ENCODE measurements at regions not wholly inside any gene's neighbourhood (a gene's known extent, or its start where the extent isn't known, plus 50 kb on each side); places are given as distances from the start of the nearest gene placed in this dataset.
"Not testable (repeated sequence)": the region's sequence is repeated elsewhere in the genome, so short reads cannot be mapped to it uniquely, and the experiment has no call there.

- not testable (repeated sequence) for DNase-seq (ENCODE audit: low spot score)
These were observed 208.0 kb upstream of the IRF2BP2 start for GRCh38 chr1:234818040-234818387.

DNA sequence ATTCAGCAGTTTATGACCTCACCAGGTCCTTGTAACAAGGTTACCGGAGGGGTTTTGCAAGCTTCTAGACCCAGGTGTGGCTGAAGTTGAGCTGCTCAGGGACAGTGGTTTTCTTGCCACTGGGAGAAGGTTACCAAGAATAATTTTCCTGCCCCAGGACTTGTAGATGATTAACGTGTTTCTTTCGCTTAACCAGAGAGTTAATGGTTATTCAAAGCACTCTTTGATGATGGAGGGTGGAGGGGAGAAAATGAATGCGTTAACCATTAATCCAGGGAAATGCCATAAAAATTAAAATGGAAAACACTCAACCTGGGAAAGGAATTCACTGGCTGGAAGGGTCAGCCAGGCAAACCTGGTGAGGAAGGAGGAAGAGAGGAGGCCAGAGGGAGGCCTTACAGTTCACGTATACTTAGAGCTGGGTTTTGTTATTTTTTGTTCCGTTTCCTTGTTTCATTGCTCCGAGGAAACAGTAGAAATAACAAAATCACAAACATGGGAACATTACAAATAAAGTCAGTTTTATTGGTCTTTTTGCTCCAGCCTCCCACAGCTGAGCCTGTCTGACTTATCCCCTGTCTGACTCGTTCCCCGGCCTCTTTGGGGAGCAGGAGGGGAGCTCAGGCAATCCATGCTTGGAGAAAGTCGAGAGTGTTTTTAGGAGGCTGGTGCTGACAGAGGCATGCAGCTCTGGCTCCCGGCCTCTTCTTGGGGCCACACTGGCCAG is 207.5 kb upstream of the IRF2BP2 start:
- DNase-seq (ENCODE audit: low spot score): not testable (repeated sequence)

GRCh38 chr1:234816864-234817263 is 206.9 kb upstream of the IRF2BP2 start:
- DNase-seq (ENCODE audit: low spot score): not testable (repeated sequence)

- not testable (repeated sequence) for DNase-seq (ENCODE audit: low spot score)
These were observed 206.3 kb upstream of the IRF2BP2 start for GRCh38 chr1:234816186-234816851.

DNA sequence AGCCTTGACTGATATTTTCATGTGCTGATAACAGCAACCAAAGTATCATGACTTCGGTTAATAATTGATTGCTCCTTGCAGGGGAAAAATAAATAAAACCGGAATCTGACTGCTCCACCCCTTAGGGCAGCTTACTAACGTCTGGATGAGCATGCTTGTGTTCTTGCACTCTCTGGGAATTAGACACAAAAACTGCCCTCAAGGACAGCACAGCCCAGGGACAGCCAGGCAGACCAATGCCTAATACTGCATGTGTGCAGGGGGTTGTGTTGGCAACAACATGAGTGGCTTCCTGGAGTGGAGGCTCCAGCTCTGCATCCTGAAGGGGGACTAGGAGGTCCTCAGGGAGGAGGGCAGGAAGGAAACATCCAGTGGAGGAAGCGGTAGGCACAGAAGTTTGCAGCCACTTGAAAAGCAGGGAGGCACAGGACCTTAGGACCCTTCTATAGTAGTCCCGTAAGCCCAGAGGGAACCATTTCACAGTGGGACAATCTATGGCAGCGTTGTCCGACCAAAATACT is 205.4 kb upstream of the IRF2BP2 start:
- peak; percentile 7 for DNase-seq (ENCODE audit: low spot score)

DNA sequence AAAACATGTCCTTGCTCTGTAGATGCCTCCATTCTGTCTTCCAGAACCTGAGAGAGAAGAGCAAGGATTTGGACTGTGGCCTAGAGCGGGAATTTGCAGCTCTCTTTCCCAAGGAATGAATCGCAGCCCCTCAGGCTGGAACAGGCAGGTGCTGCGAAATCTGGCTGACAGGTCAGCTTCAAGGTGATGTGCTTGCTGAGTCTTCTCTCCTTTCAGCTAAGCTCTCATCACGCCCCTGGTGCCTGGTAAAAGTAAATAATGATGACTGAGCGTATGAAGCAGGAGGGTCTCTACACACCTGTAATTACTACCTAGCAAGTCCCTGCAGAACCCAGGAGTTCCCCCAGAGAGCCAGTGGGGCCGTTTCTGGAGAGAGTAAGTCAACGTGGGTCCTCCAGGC is 204.3 kb upstream of the IRF2BP2 start:
- DNase-seq (ENCODE audit: low spot score): not testable (repeated sequence)

- DNase-seq (ENCODE audit: low spot score): not testable (repeated sequence)
These were observed 201.8 kb upstream of the IRF2BP2 start for GRCh38 chr1:234811824-234812223.

- DNase-seq (ENCODE audit: low spot score): not testable (repeated sequence)
These were observed 200.7 kb upstream of the IRF2BP2 start for GRCh38 chr1:234810726-234811125.

DNA sequence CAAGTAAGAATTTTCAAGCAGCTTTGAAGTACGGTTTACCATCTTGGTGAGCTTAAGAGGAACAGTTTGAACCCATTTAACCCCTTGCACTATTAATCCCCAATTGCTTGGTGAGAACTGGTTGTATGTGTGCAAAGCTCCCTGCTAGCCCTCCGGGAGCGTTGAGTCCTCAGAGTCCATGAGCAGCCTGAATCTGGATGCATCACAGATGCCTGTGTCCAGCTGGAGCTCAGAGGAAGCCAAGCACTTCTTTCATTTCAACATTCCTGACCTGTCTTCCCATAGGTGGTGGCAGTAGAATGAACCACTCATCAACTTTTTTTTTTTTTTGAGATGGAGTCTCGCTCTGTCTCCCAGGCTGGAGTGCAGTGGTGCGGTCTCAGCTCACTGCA is 199.9 kb upstream of the IRF2BP2 start:
- DNase-seq (ENCODE audit: low spot score): not testable (repeated sequence)

DNA sequence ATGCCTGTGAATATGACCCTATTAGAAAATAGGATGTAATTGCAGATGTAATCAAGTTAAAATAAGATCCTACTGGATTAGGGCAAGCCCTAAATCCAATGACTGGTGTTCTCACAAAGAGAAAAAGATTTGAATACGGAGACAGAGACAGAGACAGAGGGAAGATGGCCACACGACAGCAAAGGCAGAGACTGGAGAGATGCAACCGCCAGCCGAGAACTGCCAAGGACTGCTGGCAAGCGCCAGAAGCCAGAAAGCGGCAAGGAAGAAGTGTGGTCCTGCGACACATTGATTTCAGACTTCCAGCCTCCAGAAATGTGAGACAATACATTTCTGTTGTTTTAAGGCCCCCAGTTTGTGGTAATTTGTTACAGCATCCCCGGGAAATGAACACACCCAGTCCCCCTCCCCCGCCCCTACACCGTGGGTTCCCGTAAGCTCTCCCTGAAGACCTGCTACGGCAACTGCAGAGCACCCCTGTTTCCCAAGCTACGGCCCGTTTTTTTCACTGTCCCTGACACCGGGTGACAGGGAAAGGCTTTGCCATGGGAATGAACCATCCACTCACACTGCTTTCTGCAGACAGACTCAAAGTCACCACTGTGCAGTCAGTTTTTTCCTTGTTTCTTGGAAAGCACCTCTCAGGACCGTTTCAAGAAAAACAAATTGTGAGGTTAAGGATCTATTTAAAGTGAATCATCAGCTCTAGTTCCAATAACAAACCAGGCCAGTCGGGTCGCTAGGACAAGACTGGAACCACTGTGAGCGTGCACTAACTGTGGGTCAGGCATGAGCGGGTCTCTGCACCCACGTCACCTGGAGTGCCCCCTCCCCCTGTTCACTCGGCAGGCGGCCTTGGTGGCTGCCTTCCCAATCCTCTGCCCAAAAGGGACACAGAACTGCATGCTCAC is 199.2 kb upstream of the IRF2BP2 start:
- not testable (repeated sequence) for DNase-seq (ENCODE audit: low spot score)

DNA sequence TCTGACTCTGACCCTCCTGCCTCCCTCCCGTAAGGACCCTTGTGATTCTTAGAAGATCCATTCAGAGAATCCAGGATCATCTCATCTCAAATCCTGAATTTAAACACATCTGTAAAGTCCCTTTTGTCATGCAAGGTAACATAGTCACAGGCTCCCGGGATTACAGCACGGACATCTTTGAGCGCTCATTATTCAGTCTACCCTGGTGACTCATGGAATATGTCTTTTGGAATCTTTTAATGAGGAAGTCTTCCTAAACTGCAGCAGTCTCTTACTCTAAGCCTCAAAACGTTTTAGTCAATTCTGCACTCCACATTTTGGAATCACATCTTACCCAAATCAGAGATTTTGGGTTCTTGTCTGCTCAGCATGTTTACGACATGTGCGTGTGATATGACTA is 198.5 kb upstream of the IRF2BP2 start:
- not testable (repeated sequence) for DNase-seq (ENCODE audit: low spot score)

DNA sequence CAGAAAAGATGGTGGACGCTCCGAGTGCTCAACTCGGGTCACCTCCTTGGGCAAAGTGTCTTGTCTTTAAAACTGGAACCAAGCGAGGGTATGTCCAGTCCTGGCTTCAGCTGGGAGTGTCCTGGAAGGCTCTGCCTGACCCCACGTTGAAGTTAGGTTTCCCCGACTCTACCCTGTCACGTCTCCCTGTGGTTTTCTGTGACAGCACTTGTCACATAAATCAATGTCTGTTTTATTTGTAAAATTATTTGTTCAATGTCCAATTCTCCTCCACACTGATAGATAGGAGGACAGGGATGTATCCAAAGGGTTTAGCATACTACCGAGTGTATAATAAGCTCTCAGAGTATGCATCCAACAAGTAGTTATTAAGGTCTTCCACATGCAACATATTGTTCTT is 197.7 kb upstream of the IRF2BP2 start:
- DNase-seq (ENCODE audit: low spot score): not testable (repeated sequence)

- DNase-seq (ENCODE audit: low spot score): not testable (repeated sequence)
These were observed 192.6 kb upstream of the IRF2BP2 start for GRCh38 chr1:234802586-234802985.

GRCh38 chr1:234801636-234802035 is 191.7 kb upstream of the IRF2BP2 start:
- DNase-seq (ENCODE audit: low spot score): not testable (repeated sequence)

DNA sequence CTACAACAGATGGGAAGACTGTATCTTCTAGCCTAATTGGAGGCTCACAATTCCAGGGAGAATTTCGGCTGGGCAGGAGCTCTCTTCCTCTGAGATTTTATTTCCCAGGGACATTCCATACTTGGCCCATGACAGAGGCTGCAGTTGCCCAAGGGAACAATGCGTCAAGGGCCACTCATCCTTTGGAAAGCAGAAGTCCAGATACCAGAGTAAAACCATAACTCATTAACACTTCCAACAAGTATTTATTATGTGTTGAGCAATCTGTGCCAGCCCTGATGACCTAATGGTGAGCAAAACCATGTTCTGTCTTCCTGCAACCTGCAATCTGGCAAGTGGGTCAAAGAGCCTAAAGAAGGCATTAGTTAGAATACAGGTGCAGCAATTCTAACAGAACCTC is 191.2 kb upstream of the IRF2BP2 start:
- DNase-seq (ENCODE audit: low spot score): not testable (repeated sequence)

GRCh38 chr1:234800563-234800962 is 190.6 kb upstream of the IRF2BP2 start:
- not testable (repeated sequence) for DNase-seq (ENCODE audit: low spot score)

DNA sequence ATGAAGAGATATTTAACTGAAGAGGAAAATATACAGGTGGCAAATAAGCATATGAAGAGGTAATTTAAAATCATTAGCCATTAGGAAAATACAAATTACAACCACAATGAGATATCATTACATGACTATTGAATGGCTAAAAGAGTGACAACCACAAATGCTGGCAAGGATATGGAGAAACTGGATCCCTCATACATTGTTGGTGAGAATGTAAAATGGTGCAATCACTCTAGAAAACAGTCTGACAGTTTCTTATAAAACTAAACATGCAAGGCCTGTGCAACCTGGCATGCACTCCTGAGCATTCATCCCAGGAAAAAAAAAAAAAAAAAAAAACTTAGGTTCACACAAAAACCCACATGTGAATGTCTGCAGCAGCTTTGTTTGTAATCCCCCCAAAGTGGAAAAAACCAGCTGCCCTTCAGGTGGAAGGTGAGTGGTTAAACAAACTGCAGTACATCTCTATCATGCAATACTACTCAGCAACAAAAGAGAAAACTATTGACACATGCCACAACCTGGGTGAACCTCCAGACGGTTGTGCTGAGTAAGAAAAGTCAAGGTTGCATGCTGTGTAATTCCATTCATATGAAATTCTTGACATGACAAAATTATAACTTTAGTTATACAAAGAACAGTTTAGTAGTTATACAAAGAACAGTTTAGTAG is 189.2 kb upstream of the IRF2BP2 start:
- DNase-seq (ENCODE audit: low spot score): not testable (repeated sequence)

GRCh38 chr1:234797216-234797615 is 187.2 kb upstream of the IRF2BP2 start:
- DNase-seq (ENCODE audit: low spot score): not testable (repeated sequence)

DNA sequence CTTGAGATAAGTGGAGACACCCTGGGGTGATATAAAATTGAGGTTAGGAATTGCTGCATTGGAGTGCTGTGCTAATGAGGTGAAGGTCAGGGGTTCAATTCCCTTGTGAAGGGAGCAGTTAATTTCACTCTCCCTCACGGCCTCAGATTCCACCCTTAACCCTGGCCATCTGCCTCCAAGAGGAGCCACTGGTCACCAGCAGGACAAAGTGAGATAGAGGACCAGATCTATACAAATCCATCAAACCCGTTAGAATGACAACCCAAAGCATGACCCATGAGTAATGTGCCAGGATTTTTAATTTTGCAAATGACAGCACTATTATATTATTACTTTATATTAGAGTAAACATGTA is 186.4 kb upstream of the IRF2BP2 start:
- DNase-seq (ENCODE audit: low spot score): not testable (repeated sequence)

DNA sequence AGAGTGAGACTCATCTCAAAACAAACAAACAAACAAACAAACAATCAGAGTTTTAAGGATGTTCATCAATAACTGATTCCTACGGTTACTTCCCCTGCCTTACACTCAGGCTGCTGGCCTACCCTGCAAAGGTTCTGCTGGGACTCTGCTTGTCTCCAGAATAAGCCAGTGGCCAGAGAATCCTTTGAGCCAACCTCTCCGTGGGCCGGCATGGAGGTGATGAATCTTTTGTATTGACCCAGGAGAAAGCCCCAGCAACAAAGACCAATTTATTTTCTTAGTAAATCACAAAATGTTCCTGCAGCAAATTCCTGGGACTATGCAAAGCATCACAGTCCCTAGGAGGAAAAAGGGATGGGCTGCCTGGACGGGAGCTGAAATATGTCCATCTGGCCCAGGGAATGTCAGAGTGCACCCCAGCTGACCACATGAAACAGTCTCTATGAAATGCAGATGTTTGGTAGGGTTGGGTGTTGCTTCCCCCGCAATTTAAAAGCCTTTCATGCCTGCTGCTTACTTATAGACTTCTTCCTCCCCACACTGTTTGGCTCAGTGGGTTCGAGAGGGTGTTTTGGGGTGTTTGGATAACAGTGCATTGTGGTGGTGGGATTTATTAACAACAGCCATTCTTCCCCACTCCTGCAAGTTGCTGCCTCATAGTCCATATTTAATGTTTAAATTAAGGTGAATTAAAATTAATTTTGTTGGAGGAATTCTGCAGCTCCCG is 185.9 kb upstream of the IRF2BP2 start:
- DNase-seq (ENCODE audit: low spot score): not testable (repeated sequence)

GRCh38 chr1:234795007-234795406 is 185.0 kb upstream of the IRF2BP2 start:
- not testable (repeated sequence) for DNase-seq (ENCODE audit: low spot score)

Measured in kidney capillary endothelial cell (primary cell).